K562 (cell line): ENCODE measurements at regions not wholly inside any gene's neighbourhood (a gene's known extent, or its start where the extent isn't known, plus 50 kb on each side); places are given as distances from the start of the nearest gene placed in this dataset.

Experiments
- ATAC-seq: fragments of 200-7000 bp; cut with Tn5 transposase; 3 replicates; pipeline ENCODE4 v1.9.1; 2020; ENCODE audit warnings: moderate library complexity
- BruUV-seq: library from RNA; stranded (reverse); fragments of 400-500 nt; replicated peaks from 2 replicates; lab custom pipeline; 2021; lab: Mats Ljungman, UMichigan
- CTCF ChIA-PET: fragments of 300-600 bp; formaldehyde crosslinking; extraction: SDS; loops from one replicate; lab custom pipeline; 2021; ENCODE audit warnings: low intra/inter-chr PET ratio; lab: Yijun Ruan, JAX
- POLR2A ChIA-PET: fragments of 300-600, 350-650 bp; sonication (Branson Sonifier 250); formaldehyde crosslinking; extraction: SDS; loops from one replicate; lab custom pipeline; 2021; ENCODE audit warnings: antibody characterized with exemption, inconsistent platforms; lab: Yijun Ruan, JAX
- DNase-seq, 4 experiments: peaks; one replicate each; pipeline versions ENCODE4 v3.0.0 to v3.0.0-alpha.2; 2011 to 2018; ENCODE audit warnings: low spot score in 3 of 4, mixed read lengths in 3 of 4; ENCODE audit errors: extremely low read depth in 1 of 4
- FAIRE-seq: peaks from 2 replicates; lab custom pipeline; 2011; peaks lifted over from hg19 to GRCh38; lab: Jason Lieb, UNC
- H2AFZ ChIP-seq: 2 replicates; pipeline ENCODE4 v1.6.0; 2011; ENCODE audit warnings: low read depth, low read length, control low read depth, inconsistent platforms
- H3K27ac ChIP-seq: fragments of 200-600 bp; 3 replicates; pipeline ENCODE4 v1.8.0; 2011; ENCODE audit warnings: low read depth, mild to moderate bottlenecking, control low read depth, inconsistent platforms, low read length, moderate library complexity, mixed read lengths; ENCODE audit errors: extremely low read depth
- H3K27me3 ChIP-seq, 2 experiments: fragments of 300-600 bp in 1 of 2; 2 replicates in 1 of 2; 3 replicates in 1 of 2; pipeline versions ENCODE4 v1.6.0 to v1.8.0; 2011; ENCODE audit warnings: inconsistent platforms in 2 of 2, low read length in 2 of 2, mild to moderate bottlenecking in 1 of 2, mixed read lengths in 1 of 2, moderate library complexity in 1 of 2; ENCODE audit not compliant: control insufficient read depth in 2 of 2, insufficient read depth in 2 of 2
- H3K36me3 ChIP-seq: fragments of 300-600 bp; 3 replicates; pipeline ENCODE4 v1.8.0; 2011; ENCODE audit warnings: mild to moderate bottlenecking, low read length, inconsistent platforms; ENCODE audit not compliant: control insufficient read depth, insufficient read depth
- H3K4me1 ChIP-seq, 2 experiments: fragments of 200-600 bp in 1 of 2; replicated peaks in 1 of 2; 2 replicates in 1 of 2; 3 replicates in 1 of 2; pipeline versions ENCODE4 v1.5.1 to v1.8.0; 2011; ENCODE audit warnings: inconsistent platforms in 2 of 2, low read length in 2 of 2, mild to moderate bottlenecking in 1 of 2, mixed read lengths in 1 of 2, moderate library complexity in 1 of 2; ENCODE audit not compliant: control insufficient read depth in 2 of 2, insufficient read depth in 2 of 2
- H3K4me2 ChIP-seq: 2 replicates; pipeline ENCODE4 v1.6.1; 2011; ENCODE audit warnings: low read length, control low read depth, inconsistent platforms, mixed read lengths; ENCODE audit not compliant: insufficient read depth
- H3K4me3 ChIP-seq: fragments of 200-600 bp; sonication (generic), shearing (Covaris generic); 2 replicates; pipeline ENCODE4 v1.5.1; 2016; ENCODE audit warnings: control low read depth, inconsistent platforms
- H3K79me2 ChIP-seq: fragments of 200-600 bp; 3 replicates; pipeline ENCODE4 v1.8.0; 2011; ENCODE audit warnings: low read length, inconsistent platforms; ENCODE audit not compliant: control insufficient read depth, insufficient read depth
- H3K9ac ChIP-seq, 2 experiments: 2 replicates each; pipeline versions ENCODE4 v1.6.0 to v1.6.1; 2011; ENCODE audit warnings: low read depth in 2 of 2, low read length in 2 of 2, control low read depth in 1 of 2, inconsistent platforms in 1 of 2, mild to moderate bottlenecking in 1 of 2, mixed read lengths in 1 of 2; ENCODE audit not compliant: insufficient read depth in 1 of 2
- H3K9me1 ChIP-seq: one replicate; pipeline ENCODE4 v1.6.0; 2011; ENCODE audit warnings: inconsistent platforms, mild to moderate bottlenecking, low read length, moderate library complexity; ENCODE audit not compliant: control insufficient read depth, insufficient read depth
- H3K9me3 ChIP-seq: replicated peaks from 2 replicates; pipeline ENCODE4 v1.5.1; 2011; ENCODE audit warnings: low read depth, low read length, inconsistent platforms; ENCODE audit not compliant: control insufficient read depth, insufficient read depth
- H4K20me1 ChIP-seq: replicated peaks from 2 replicates; pipeline ENCODE4 v1.6.1; 2011; ENCODE audit warnings: low read length, inconsistent platforms, mixed read lengths; ENCODE audit not compliant: control insufficient read depth, insufficient read depth
- BRD4 ChIP-seq: fragments of 200-600 bp; sonication (generic); IDR thresholded peaks from 2 replicates; pipeline ENCODE4 v1.6.1; 2017; ENCODE audit warnings: inconsistent platforms
- MIER1 ChIP-seq: fragments of 450-650 bp; IDR thresholded peaks from 2 replicates; pipeline ENCODE4 v1.6.1; 2016; ENCODE audit warnings: antibody characterized with exemption, mild to moderate bottlenecking, low read depth
- NELFE ChIP-seq: IDR thresholded peaks from 2 replicates; pipeline ENCODE4 v1.6.1; 2011; ENCODE audit warnings: mild to moderate bottlenecking; ENCODE audit not compliant: insufficient read depth, insufficient read length
- NUFIP1 ChIP-seq: fragments of 450-650 bp; IDR thresholded peaks from 2 replicates; pipeline ENCODE4 v1.6.1; 2018; ENCODE audit not compliant: partially characterized antibody
- WGBS: fragments of 100-300 bp; shearing (Covaris generic); methylation state at CpG from one replicate; pipeline ENCODE4 v1.1.6; 2016; ENCODE audit warnings: low coverage, mixed read lengths; ENCODE audit not compliant: insufficient coverage; ENCODE audit errors: missing lambda C conversion rate; 5-methylcytosine and 5-hydroxymethylcytosine counted together
- in situ Hi-C: fragments of 300-500 bp; cut with MboI; formaldehyde crosslinking; loops from 4 replicates; pipeline ENCODE4 v1.15.0; 2018; ENCODE audit warnings: inconsistent platforms, mixed read lengths
- intact Hi-C: fragments of 100-400 bp; cut with micrococcal nuclease; formaldehyde crosslinking; loops from 2 replicates; pipeline ENCODE4 v1.14.2; 2022
- TF ChIP-seq, protein P1 (sequence below): fragments of 450-650 bp; IDR thresholded peaks from 2 replicates; pipeline ENCODE4 v1.6.1; 2018; ENCODE audit warnings: mild to moderate bottlenecking, low read depth; ENCODE audit not compliant: partially characterized antibody

DNA sequence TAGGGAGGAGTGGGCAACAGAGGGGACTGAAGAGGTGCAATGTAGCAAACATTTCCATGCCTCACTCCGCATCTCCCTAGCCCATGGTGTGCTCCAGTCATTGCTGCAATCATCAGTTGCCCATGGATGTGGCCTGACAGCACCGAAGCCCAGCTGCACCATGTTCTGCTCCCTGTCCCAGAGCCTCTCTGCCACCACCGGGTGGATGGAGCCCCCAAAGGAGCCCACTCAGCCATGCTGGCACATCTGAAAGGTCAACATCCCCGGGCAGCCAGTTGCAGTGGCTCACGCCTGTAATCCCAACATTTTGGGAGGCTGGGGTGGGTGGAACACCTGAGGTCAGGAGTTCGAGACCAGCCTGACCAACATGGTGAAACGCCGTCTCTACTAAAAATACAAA lies 336.4 kb upstream of the ZMIZ1 start:
- H2AFZ ChIP-seq, result no peak overlapping the region
- ATAC-seq (no peak), DNase-seq (no peak), FAIRE-seq (no peak)
- H3K27ac ChIP-seq, result no peak overlapping the region
- no peaks in the 10 kb centered on the region for H3K79me2 ChIP-seq
- H3K36me3 ChIP-seq, result no peaks in the 10 kb centered on the region
- ChIA-PET CTCF (no interaction called here), POLR2A (interaction anchor here (0.6 to 1.0 kb wide), 2 partner anchors 8 to 416 kb away, joined by 3 to 5 read pairs; no protein-coding TSS in a partner anchor)
- no peak overlapping the region for H3K4me3 ChIP-seq
- in situ Hi-C loops, result no loop called here
- peaks cover under 1% of the 10 kb centered on the region; the same call in 1 of the 2 replicates for H4K20me1 ChIP-seq
- no peak overlapping the region for H3K4me2 ChIP-seq
- peaks cover 2 to 26% of the 10 kb centered on the region in 2 experiments; a peak in 3 of 5 replicates for H3K27me3 ChIP-seq
- no peak overlapping the region for H3K9ac ChIP-seq
- WGBS, result 2% methylated on average over 8 of the region's 8 CpGs
- no peak for TF ChIP-seq MIER1
- TF ChIP-seq BRD4, result no peak
- TF ChIP-seq, protein P1, sequence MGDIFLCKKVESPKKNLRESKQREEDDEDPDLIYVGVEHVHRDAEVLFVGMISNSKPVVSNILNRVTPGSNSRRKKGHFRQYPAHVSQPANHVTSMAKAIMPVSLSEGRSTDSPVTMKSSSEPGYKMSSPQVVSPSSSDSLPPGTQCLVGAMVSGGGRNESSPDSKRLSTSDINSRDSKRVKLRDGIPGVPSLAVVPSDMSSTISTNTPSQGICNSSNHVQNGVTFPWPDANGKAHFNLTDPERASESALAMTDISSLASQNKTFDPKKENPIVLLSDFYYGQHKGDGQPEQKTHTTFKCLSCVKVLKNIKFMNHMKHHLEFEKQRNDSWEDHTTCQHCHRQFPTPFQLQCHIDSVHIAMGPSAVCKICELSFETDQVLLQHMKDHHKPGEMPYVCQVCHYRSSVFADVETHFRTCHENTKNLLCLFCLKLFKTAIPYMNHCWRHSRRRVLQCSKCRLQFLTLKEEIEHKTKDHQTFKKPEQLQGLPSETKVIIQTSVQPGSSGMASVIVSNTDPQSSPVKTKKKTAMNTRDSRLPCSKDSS, result no peak
- TF ChIP-seq NUFIP1, result no peak
- no peak for TF ChIP-seq NELFE
- H3K9me1 ChIP-seq, result no peaks in the 10 kb centered on the region
- no peaks in the 10 kb centered on the region for H3K9me3 ChIP-seq
- no peaks in the 10 kb centered on the region for H3K4me1 ChIP-seq
- no TSS peak for BruUV-seq
- intact Hi-C loops, result no loop called here
